ENCODE measurements at regions not wholly inside any gene's neighbourhood (a gene's known extent, or its start where the extent isn't known, plus 50 kb on each side); places are given as distances from the start of the nearest gene placed in this dataset.
A peak's percentile ranks its signal among the peaks of the same experiment; 100 is the strongest.

DNA sequence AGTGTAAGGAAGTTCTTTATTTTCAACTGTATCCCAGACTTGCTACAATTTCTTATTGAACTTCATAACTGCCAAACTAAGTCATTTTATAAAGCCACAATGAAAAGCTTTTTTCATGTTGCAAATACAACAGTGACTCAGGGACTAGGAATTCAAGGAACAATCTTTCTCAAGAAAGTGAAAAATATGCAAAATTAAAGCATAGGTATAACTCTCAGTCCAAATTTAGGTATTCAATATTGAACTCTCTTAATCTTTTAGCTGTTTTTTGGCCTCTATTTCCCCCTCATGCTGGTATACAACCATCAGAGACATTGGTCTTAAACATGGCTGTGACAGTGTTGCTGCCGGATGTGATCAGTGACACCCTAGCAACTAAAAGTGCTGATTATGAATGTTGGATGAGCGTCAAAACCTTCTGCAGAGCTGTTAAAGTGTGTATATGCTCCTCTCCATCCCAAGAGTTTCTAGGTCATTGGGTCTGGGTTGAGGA is 476.9 kb downstream of the ZNF385D start:
- TF ChIP-seq RAD21 (IDR thresholded peaks at IDR 0.05; ENCODE audit: low read length) (no peak), MAZ (IDR thresholded peaks at IDR 0.05; ENCODE audit: borderline replicate concordance, low read depth, low read length) (no peak), MAFK (IDR thresholded peaks at IDR 0.05; ENCODE audit: low read depth, low read length) (no peak), BHLHE40 (IDR thresholded peaks at IDR 0.05; ENCODE audit: low read depth, low read length) (no peak), POLR2A (IDR thresholded peaks at IDR 0.05; ENCODE audit: low read depth, low read length) (no peak), FOS (IDR thresholded peaks at IDR 0.05; ENCODE audit: low read depth, low read length) (no peak), CEBPB (IDR thresholded peaks at IDR 0.05; ENCODE audit: low read depth, low read length) (no peak), RCOR1 (IDR thresholded peaks at IDR 0.05; ENCODE audit: insufficient replicate concordance, low read length) (no peak), RFX5 (IDR thresholded peaks at IDR 0.05; ENCODE audit: low read depth, low read length) (no peak), MXI1 (IDR thresholded peaks at IDR 0.05; ENCODE audit: borderline replicate concordance, low read depth, low read length) (no peak), NFE2L2 (IDR thresholded peaks at IDR 0.05; ENCODE audit: low read depth, low read length) (no peak), CHD1 (IDR thresholded peaks at IDR 0.05; ENCODE audit: low read depth, low read length) (no peak), SMC3 (IDR thresholded peaks at IDR 0.05; ENCODE audit: low read depth, low read length) (no peak)
- TF ChIP-seq, protein P1, sequence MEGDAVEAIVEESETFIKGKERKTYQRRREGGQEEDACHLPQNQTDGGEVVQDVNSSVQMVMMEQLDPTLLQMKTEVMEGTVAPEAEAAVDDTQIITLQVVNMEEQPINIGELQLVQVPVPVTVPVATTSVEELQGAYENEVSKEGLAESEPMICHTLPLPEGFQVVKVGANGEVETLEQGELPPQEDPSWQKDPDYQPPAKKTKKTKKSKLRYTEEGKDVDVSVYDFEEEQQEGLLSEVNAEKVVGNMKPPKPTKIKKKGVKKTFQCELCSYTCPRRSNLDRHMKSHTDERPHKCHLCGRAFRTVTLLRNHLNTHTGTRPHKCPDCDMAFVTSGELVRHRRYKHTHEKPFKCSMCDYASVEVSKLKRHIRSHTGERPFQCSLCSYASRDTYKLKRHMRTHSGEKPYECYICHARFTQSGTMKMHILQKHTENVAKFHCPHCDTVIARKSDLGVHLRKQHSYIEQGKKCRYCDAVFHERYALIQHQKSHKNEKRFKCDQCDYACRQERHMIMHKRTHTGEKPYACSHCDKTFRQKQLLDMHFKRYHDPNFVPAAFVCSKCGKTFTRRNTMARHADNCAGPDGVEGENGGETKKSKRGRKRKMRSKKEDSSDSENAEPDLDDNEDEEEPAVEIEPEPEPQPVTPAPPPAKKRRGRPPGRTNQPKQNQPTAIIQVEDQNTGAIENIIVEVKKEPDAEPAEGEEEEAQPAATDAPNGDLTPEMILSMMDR (conservative IDR thresholded peaks at IDR 0.05; ENCODE audit: low read depth, low read length) = no peak
- TF ChIP-seq, protein P2, sequence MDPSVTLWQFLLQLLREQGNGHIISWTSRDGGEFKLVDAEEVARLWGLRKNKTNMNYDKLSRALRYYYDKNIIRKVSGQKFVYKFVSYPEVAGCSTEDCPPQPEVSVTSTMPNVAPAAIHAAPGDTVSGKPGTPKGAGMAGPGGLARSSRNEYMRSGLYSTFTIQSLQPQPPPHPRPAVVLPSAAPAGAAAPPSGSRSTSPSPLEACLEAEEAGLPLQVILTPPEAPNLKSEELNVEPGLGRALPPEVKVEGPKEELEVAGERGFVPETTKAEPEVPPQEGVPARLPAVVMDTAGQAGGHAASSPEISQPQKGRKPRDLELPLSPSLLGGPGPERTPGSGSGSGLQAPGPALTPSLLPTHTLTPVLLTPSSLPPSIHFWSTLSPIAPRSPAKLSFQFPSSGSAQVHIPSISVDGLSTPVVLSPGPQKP (IDR thresholded peaks at IDR 0.05; ENCODE audit: borderline replicate concordance, low read depth, low read length) = no peak
- TF ChIP-seq, protein P3, sequence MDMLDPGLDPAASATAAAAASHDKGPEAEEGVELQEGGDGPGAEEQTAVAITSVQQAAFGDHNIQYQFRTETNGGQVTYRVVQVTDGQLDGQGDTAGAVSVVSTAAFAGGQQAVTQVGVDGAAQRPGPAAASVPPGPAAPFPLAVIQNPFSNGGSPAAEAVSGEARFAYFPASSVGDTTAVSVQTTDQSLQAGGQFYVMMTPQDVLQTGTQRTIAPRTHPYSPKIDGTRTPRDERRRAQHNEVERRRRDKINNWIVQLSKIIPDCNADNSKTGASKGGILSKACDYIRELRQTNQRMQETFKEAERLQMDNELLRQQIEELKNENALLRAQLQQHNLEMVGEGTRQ (IDR thresholded peaks at IDR 0.05; ENCODE audit: low read depth, low read length) = no peak
- dilution Hi-C loops (cut with HindIII; ENCODE audit: low sequenced_read_pairs, unreplicated experiment) = no loop called here
- no peaks in the 10 kb centered on the region for H3K9me1 ChIP-seq (ENCODE audit: insufficient read depth, low read length)
- no peak overlapping the region for H3K9ac ChIP-seq (ENCODE audit: low read depth, low read length)
- no peak overlapping the region for H2AFZ ChIP-seq (replicated peaks; ENCODE audit: low read length, poor library complexity)
- H3K56ac ChIP-seq (ENCODE audit: extremely low read depth, insufficient read depth, low read length) = no peak overlapping the region
- H3K27ac ChIP-seq (ENCODE audit: insufficient read depth, low read length) = no peak overlapping the region
- H3K18ac ChIP-seq (ENCODE audit: low read depth, low read length) = no peak overlapping the region
- DNase-seq = peak; percentile 17
- H2BK120ac ChIP-seq (ENCODE audit: low read depth, low read length) = peak overlapping the region; percentile 3; the same call in 1 of the 2 replicates
- in situ Hi-C loops (cut with MboI; ENCODE audit: low sequenced_read_pairs) = no loop called here
- CTCF ChIA-PET = no interaction called here
- H2AK5ac ChIP-seq (ENCODE audit: low read depth, low read length) = no peak overlapping the region
- no TSS peak for BruUV-seq (replicated peaks)
- no peak overlapping the region for H3K23ac ChIP-seq (ENCODE audit: low read depth, low read length)
- no peak overlapping the region for H3K4me2 ChIP-seq (ENCODE audit: low read depth, low read length)
- H3K36me3 ChIP-seq (ENCODE audit: control insufficient read depth, insufficient read depth, low read length) = no peaks in the 10 kb centered on the region
- WGBS, 2 experiments (ENCODE audit: extremely low coverage in 2 of 2, insufficient read length in 1 of 2) = no CpG with 5 or more reads among the region's 2 CpGs
- no peak overlapping the region for H2AK9ac ChIP-seq (replicated peaks; ENCODE audit: low read depth, low read length, poor library complexity)
- no peak overlapping the region for H4K8ac ChIP-seq (ENCODE audit: low read depth in 2 of 2, low read length in 2 of 2)
- H3K14ac ChIP-seq (replicated peaks; ENCODE audit: low read depth, low read length) = no peak overlapping the region
- intact Hi-C loops (cut with micrococcal nuclease) = no loop called here
- H4K20me1 ChIP-seq (ENCODE audit: insufficient read depth, low read length) = no peaks in the 10 kb centered on the region
- no peak overlapping the region for H3K4ac ChIP-seq (ENCODE audit: low read depth, low read length)
- no peak overlapping the region for H2BK15ac ChIP-seq (ENCODE audit: low read depth, low read length)
- no peaks in the 10 kb centered on the region for H3K4me1 ChIP-seq (ENCODE audit: control insufficient read depth, insufficient read depth, low read length)
- no peak overlapping the region for H2BK20ac ChIP-seq (ENCODE audit: low read depth, low read length)
- H3K9me3 ChIP-seq (ENCODE audit: control insufficient read depth, insufficient read depth, low read length) = peaks cover 6% of the 10 kb centered on the region; the same call in 1 of the 2 replicates
- H3K27me3 ChIP-seq (ENCODE audit: control insufficient read depth, insufficient read depth, low read length) = no peaks in the 10 kb centered on the region
- H3K79me1 ChIP-seq (ENCODE audit: low read depth in 1 of 2, low read length in 2 of 2) = no peaks in the 10 kb centered on the region
- POLR2A ChIA-PET (ENCODE audit: unreplicated experiment) = no interaction called here
- ATAC-seq (ENCODE audit: low read depth) = no peak
- H2BK5ac ChIP-seq (ENCODE audit: low read depth, low read length, poor library complexity, severe bottlenecking) = no peak overlapping the region
- no peak overlapping the region for H3K4me3 ChIP-seq (ENCODE audit: insufficient read depth, low read depth, low read length)
- no peak overlapping the region for H4K5ac ChIP-seq (ENCODE audit: low read depth, low read length)
- no peak overlapping the region for H4K91ac ChIP-seq (ENCODE audit: insufficient read depth, low read depth, low read length)
